ENCODE measurements at regions not wholly inside any gene's neighbourhood (a gene's known extent, or its start where the extent isn't known, plus 50 kb on each side); places are given as distances from the start of the nearest gene placed in this dataset.
A peak's percentile ranks its signal among the peaks of the same experiment; 100 is the strongest.

GRCh38 chr4:129546531-129546930, 450.6 kb downstream of the C4orf33 start:
- DNase-seq (ENCODE audit: low spot score), result no peak

- no peak for DNase-seq (ENCODE audit: low spot score)
These were observed 454.4 kb downstream of the C4orf33 start for GRCh38 chr4:129550281-129550785.

GRCh38 chr4:129561280-129561679, 465.3 kb downstream of the C4orf33 start:
- DNase-seq (ENCODE audit: low spot score), result no peak

GRCh38 chr4:129561886-129562671, 466.1 kb downstream of the C4orf33 start:
- DNase-seq (ENCODE audit: low spot score), result no peak

GRCh38 chr4:129565214-129565613, 469.3 kb downstream of the C4orf33 start:
- DNase-seq (ENCODE audit: low spot score), result no peak

GRCh38 chr4:129570326-129570725, 474.4 kb downstream of the C4orf33 start:
- DNase-seq (ENCODE audit: low spot score), result no peak

- DNase-seq (ENCODE audit: low spot score), result no peak
These were observed 482.4 kb downstream of the C4orf33 start for GRCh38 chr4:129578336-129578735.

- DNase-seq (ENCODE audit: low spot score), result no peak
These were observed 485.4 kb downstream of the C4orf33 start for GRCh38 chr4:129581305-129581704.

- no peak for DNase-seq (ENCODE audit: low spot score)
These were observed 487.9 kb downstream of the C4orf33 start for GRCh38 chr4:129583868-129584267.

GRCh38 chr4:129598582-129598981, 502.6 kb downstream of the C4orf33 start:
- no peak for DNase-seq (ENCODE audit: low spot score)

GRCh38 chr4:129600898-129601297, 504.9 kb downstream of the C4orf33 start:
- no peak for DNase-seq (ENCODE audit: low spot score)

- no peak for DNase-seq (ENCODE audit: low spot score)
These were observed 506.5 kb downstream of the C4orf33 start for GRCh38 chr4:129602447-129602846.

GRCh38 chr4:129603241-129603931, 507.4 kb downstream of the C4orf33 start:
- no peak for DNase-seq (ENCODE audit: low spot score)

GRCh38 chr4:129604632-129605255, 508.8 kb downstream of the C4orf33 start:
- DNase-seq (ENCODE audit: low spot score), result no peak

- no peak for DNase-seq (ENCODE audit: low spot score)
These were observed 518.7 kb downstream of the C4orf33 start for GRCh38 chr4:129614611-129615010.

- no peak for DNase-seq (ENCODE audit: low spot score)
These were observed 526.6 kb downstream of the C4orf33 start for GRCh38 chr4:129622566-129622965.

GRCh38 chr4:129623233-129623875, 527.4 kb downstream of the C4orf33 start:
- DNase-seq (ENCODE audit: low spot score), result no peak

GRCh38 chr4:129641179-129641578, 545.2 kb downstream of the C4orf33 start:
- peak; percentile 73 for DNase-seq (ENCODE audit: low spot score)

GRCh38 chr4:129645461-129645860, 549.5 kb downstream of the C4orf33 start:
- DNase-seq (ENCODE audit: low spot score), result no peak

GRCh38 chr4:129668092-129668491, 572.1 kb downstream of the C4orf33 start:
- DNase-seq (ENCODE audit: low spot score), result no peak

GRCh38 chr4:129672941-129673340, 577.0 kb downstream of the C4orf33 start:
- DNase-seq (ENCODE audit: low spot score), result peak; percentile 2

- no peak for DNase-seq (ENCODE audit: low spot score)
These were observed 579.1 kb downstream of the C4orf33 start for GRCh38 chr4:129675036-129675435.
